Neutrophil (primary cell): ENCODE measurements at regions not wholly inside any gene's neighbourhood (a gene's known extent, or its start where the extent isn't known, plus 50 kb on each side); places are given as distances from the start of the nearest gene placed in this dataset.

Experiments used
- H3K27ac ChIP-seq: fragments of 200-600 bp; sonication (generic); 2 replicates; pipeline ENCODE4 v1.5.1; 2016; ENCODE audit warnings: mild to moderate bottlenecking, moderate library complexity
- H3K27me3 ChIP-seq: fragments of 200-600 bp; sonication (generic); 2 replicates; pipeline ENCODE4 v1.6.0; 2016; ENCODE audit warnings: mild to moderate bottlenecking
- H3K36me3 ChIP-seq: fragments of 200-600 bp; sonication (generic); 2 replicates; pipeline ENCODE4 v1.5.1; 2017
- H3K4me1 ChIP-seq, 2 experiments: fragments of 200-600 bp in 1 of 2; sonication (generic) in 1 of 2; 1 replicate in 1 of 2; 2 replicates in 1 of 2; pipeline versions ENCODE4 v1.5.1 to v1.6.1; 2013 to 2016; ENCODE audit warnings: low read depth in 1 of 2, low read length in 1 of 2, mild to moderate bottlenecking in 1 of 2, moderate library complexity in 1 of 2; ENCODE audit not compliant: control insufficient read depth in 1 of 2, insufficient read depth in 1 of 2
- H3K4me3 ChIP-seq, 2 experiments: fragments of 200-600 bp in 1 of 2; sonication (generic) in 1 of 2; 1 replicate in 1 of 2; 2 replicates in 1 of 2; pipeline ENCODE4 v1.5.1; 2013 to 2016; ENCODE audit warnings: low read depth in 1 of 2, low read length in 1 of 2, mild to moderate bottlenecking in 1 of 2, moderate library complexity in 1 of 2
- H3K9me3 ChIP-seq: fragments of 200-600 bp; sonication (generic); 2 replicates; pipeline ENCODE4 v1.5.1; 2016
- TF ChIP-seq, protein P1 (sequence below): fragments of 200-600 bp; sonication (generic); IDR thresholded peaks from 2 replicates; pipeline ENCODE4 v1.5.1; 2016; ENCODE audit warnings: antibody characterized with exemption

GRCh38 chr13:78999494-78999893 is 340.5 kb upstream of the OBI1 start:
- Histone ChIP-seq H3K27me3 (no peaks in the 10 kb centered on the region), H3K4me1 (no peaks in the 10 kb centered on the region), H3K4me3 (no peak overlapping the region), H3K36me3 (no peaks in the 10 kb centered on the region), H3K27ac (no peak overlapping the region), H3K9me3 (no peaks in the 10 kb centered on the region)
- TF ChIP-seq, protein P1, sequence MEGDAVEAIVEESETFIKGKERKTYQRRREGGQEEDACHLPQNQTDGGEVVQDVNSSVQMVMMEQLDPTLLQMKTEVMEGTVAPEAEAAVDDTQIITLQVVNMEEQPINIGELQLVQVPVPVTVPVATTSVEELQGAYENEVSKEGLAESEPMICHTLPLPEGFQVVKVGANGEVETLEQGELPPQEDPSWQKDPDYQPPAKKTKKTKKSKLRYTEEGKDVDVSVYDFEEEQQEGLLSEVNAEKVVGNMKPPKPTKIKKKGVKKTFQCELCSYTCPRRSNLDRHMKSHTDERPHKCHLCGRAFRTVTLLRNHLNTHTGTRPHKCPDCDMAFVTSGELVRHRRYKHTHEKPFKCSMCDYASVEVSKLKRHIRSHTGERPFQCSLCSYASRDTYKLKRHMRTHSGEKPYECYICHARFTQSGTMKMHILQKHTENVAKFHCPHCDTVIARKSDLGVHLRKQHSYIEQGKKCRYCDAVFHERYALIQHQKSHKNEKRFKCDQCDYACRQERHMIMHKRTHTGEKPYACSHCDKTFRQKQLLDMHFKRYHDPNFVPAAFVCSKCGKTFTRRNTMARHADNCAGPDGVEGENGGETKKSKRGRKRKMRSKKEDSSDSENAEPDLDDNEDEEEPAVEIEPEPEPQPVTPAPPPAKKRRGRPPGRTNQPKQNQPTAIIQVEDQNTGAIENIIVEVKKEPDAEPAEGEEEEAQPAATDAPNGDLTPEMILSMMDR: no peak

DNA sequence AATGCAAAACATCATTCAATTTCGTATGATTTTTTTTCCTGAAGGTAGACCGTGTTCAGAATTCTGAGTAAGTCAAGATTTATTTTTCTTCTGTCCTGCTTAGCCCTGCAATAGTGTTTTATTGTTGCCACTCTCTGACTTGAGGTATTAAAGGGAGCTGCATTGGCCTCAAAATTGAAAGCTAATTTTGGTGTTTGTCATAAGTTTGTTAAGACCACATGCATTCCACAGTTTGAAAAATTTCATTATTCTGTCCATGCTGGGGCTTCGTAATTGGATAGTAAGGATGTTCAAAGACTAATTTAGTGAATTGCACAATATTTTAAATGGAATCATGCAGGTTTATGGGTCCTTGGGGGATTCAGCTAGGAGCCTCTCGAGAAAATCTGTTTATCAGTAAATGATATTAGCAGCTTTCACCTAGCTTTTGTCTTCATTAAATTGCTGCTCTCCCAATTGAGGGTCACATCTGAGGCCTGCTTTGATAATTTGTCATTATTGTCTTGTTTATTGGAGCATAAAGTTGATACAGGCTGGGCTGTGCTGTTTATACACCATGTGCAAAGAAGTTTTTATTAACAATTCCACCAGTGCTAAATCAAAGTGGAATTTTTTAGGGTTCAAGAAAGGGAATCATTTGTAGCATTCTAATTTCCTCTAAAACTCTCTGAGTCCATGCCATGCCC is 339.8 kb upstream of the OBI1 start:
- TF ChIP-seq, protein P1: no peak
- Histone ChIP-seq H3K27me3 (no peaks in the 10 kb centered on the region), H3K4me3 (no peak overlapping the region)

GRCh38 chr13:78997902-78998629 is 339.1 kb upstream of the OBI1 start:
- H3K27ac ChIP-seq: no peak overlapping the region
- no peaks in the 10 kb centered on the region for H3K36me3 ChIP-seq
- TF ChIP-seq, protein P1: no peak
- no peaks in the 10 kb centered on the region for H3K9me3 ChIP-seq
- no peaks in the 10 kb centered on the region for H3K27me3 ChIP-seq
- no peaks in the 10 kb centered on the region for H3K4me1 ChIP-seq
- no peak overlapping the region for H3K4me3 ChIP-seq

More for the DNA sequence above, 339.8 kb upstream of the OBI1 start:
- Histone ChIP-seq H3K36me3 (no peaks in the 10 kb centered on the region), H3K4me1 (no peaks in the 10 kb centered on the region), H3K27ac (no peak overlapping the region), H3K9me3 (no peaks in the 10 kb centered on the region)

DNA sequence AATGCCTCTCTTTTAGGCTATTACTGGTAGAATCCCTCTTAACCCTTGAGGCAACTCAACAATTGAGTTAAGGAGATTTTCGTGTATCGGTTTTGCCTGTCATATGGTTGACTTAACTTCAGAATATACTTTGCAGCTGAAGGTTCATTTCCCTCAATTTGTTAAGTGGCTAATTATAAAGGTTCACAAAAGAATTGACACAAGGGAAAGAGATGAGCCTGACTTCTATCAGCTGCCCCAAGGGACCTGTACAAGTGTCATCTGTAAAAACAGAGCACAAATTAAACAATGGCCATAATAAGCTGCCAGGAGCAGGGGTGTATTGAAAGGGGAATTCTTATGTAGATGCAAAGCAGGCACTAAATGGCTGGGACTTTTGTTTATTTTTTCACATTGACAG is 334.8 kb upstream of the OBI1 start:
- Histone ChIP-seq H3K27me3 (no peaks in the 10 kb centered on the region), H3K9me3 (no peaks in the 10 kb centered on the region), H3K4me3 (no peak overlapping the region), H3K36me3 (no peaks in the 10 kb centered on the region), H3K4me1 (no peaks in the 10 kb centered on the region), H3K27ac (no peak overlapping the region)
- TF ChIP-seq, protein P1: no peak

GRCh38 chr13:78981913-78982312 is 323.0 kb upstream of the OBI1 start:
- no peaks in the 10 kb centered on the region for H3K36me3 ChIP-seq
- H3K27me3 ChIP-seq: peaks cover 28% of the 10 kb centered on the region
- H3K27ac ChIP-seq: no peak overlapping the region
- TF ChIP-seq, protein P1: no peak
- no peaks in the 10 kb centered on the region for H3K9me3 ChIP-seq
- no peak overlapping the region for H3K4me3 ChIP-seq
- H3K4me1 ChIP-seq: no peaks in the 10 kb centered on the region
